ENCODE measurements at regions not wholly inside any gene's neighbourhood (a gene's known extent, or its start where the extent isn't known, plus 50 kb on each side); places are given as distances from the start of the nearest gene placed in this dataset.

- TF ChIP-seq CTCF (IDR thresholded peaks at IDR 0.05; ENCODE audit: extremely low read depth in 1 of 2, insufficient read depth in 1 of 2, low read depth in 1 of 2, low read length in 2 of 2) = no peak
- no peak for TF ChIP-seq POLR2A (IDR thresholded peaks at IDR 0.05; ENCODE audit: low read depth, low read length)
- TF ChIP-seq, protein P1, sequence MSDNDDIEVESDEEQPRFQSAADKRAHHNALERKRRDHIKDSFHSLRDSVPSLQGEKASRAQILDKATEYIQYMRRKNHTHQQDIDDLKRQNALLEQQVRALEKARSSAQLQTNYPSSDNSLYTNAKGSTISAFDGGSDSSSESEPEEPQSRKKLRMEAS (IDR thresholded peaks at IDR 0.05; ENCODE audit: insufficient read depth, insufficient read length) = no peak
- no peak for TF ChIP-seq POLR2AphosphoS5 (IDR thresholded peaks at IDR 0.05; ENCODE audit: insufficient read depth, low read depth, low read length)
- TF ChIP-seq JUN (IDR thresholded peaks at IDR 0.05; ENCODE audit: borderline replicate concordance, insufficient read depth, insufficient read length, low read depth) = no peak
- TF ChIP-seq EZH2 (IDR thresholded peaks at IDR 0.05; ENCODE audit: borderline replicate concordance, low read depth, low read length, severe bottlenecking) = no peak
- no peak for TF ChIP-seq FOS (IDR thresholded peaks at IDR 0.05; ENCODE audit: borderline replicate concordance, insufficient read depth, low read length)
- TF ChIP-seq MYC (IDR thresholded peaks at IDR 0.05; ENCODE audit: low read depth, low read length) = no peak
- no peak for TF ChIP-seq GATA2 (IDR thresholded peaks at IDR 0.05; ENCODE audit: insufficient read depth, insufficient read length, low read depth, low read length)
These were observed 1029.7 kb downstream of the FAT4 start for GRCh38 chr4:126344472-126344871.
